K562 (cell line): ENCODE measurements at regions not wholly inside any gene's neighbourhood (a gene's known extent, or its start where the extent isn't known, plus 50 kb on each side); places are given as distances from the start of the nearest gene placed in this dataset.

Source experiments
- ATAC-seq: fragments of 200-7000 bp; cut with Tn5 transposase; 3 replicates; pipeline ENCODE4 v1.9.1; 2020; ENCODE audit warnings: moderate library complexity
- BruUV-seq: library from RNA; stranded (reverse); fragments of 400-500 nt; replicated peaks from 2 replicates; lab custom pipeline; 2021; lab: Mats Ljungman, UMichigan
- CTCF ChIA-PET: fragments of 300-600 bp; formaldehyde crosslinking; extraction: SDS; loops from one replicate; lab custom pipeline; 2021; ENCODE audit warnings: low intra/inter-chr PET ratio; lab: Yijun Ruan, JAX
- POLR2A ChIA-PET: fragments of 300-600, 350-650 bp; sonication (Branson Sonifier 250); formaldehyde crosslinking; extraction: SDS; loops from one replicate; lab custom pipeline; 2021; ENCODE audit warnings: antibody characterized with exemption, inconsistent platforms; lab: Yijun Ruan, JAX
- DNase-seq, 4 experiments: peaks; one replicate each; pipeline versions ENCODE4 v3.0.0 to v3.0.0-alpha.2; 2011 to 2018; ENCODE audit warnings: low spot score in 3 of 4, mixed read lengths in 3 of 4; ENCODE audit errors: extremely low read depth in 1 of 4
- FAIRE-seq: peaks from 2 replicates; lab custom pipeline; 2011; peaks lifted over from hg19 to GRCh38; lab: Jason Lieb, UNC
- H2AFZ ChIP-seq: 2 replicates; pipeline ENCODE4 v1.6.0; 2011; ENCODE audit warnings: low read depth, low read length, control low read depth, inconsistent platforms
- H3K27ac ChIP-seq: fragments of 200-600 bp; 3 replicates; pipeline ENCODE4 v1.8.0; 2011; ENCODE audit warnings: low read depth, mild to moderate bottlenecking, control low read depth, inconsistent platforms, low read length, moderate library complexity, mixed read lengths; ENCODE audit errors: extremely low read depth
- H3K27me3 ChIP-seq, 2 experiments: fragments of 300-600 bp in 1 of 2; 2 replicates in 1 of 2; 3 replicates in 1 of 2; pipeline versions ENCODE4 v1.6.0 to v1.8.0; 2011; ENCODE audit warnings: inconsistent platforms in 2 of 2, low read length in 2 of 2, mild to moderate bottlenecking in 1 of 2, mixed read lengths in 1 of 2, moderate library complexity in 1 of 2; ENCODE audit not compliant: control insufficient read depth in 2 of 2, insufficient read depth in 2 of 2
- H3K36me3 ChIP-seq: fragments of 300-600 bp; 3 replicates; pipeline ENCODE4 v1.8.0; 2011; ENCODE audit warnings: mild to moderate bottlenecking, low read length, inconsistent platforms; ENCODE audit not compliant: control insufficient read depth, insufficient read depth
- H3K4me1 ChIP-seq, 2 experiments: fragments of 200-600 bp in 1 of 2; replicated peaks in 1 of 2; 2 replicates in 1 of 2; 3 replicates in 1 of 2; pipeline versions ENCODE4 v1.5.1 to v1.8.0; 2011; ENCODE audit warnings: inconsistent platforms in 2 of 2, low read length in 2 of 2, mild to moderate bottlenecking in 1 of 2, mixed read lengths in 1 of 2, moderate library complexity in 1 of 2; ENCODE audit not compliant: control insufficient read depth in 2 of 2, insufficient read depth in 2 of 2
- H3K4me2 ChIP-seq: 2 replicates; pipeline ENCODE4 v1.6.1; 2011; ENCODE audit warnings: low read length, control low read depth, inconsistent platforms, mixed read lengths; ENCODE audit not compliant: insufficient read depth
- H3K4me3 ChIP-seq: fragments of 200-600 bp; sonication (generic), shearing (Covaris generic); 2 replicates; pipeline ENCODE4 v1.5.1; 2016; ENCODE audit warnings: control low read depth, inconsistent platforms
- H3K79me2 ChIP-seq: fragments of 200-600 bp; 3 replicates; pipeline ENCODE4 v1.8.0; 2011; ENCODE audit warnings: low read length, inconsistent platforms; ENCODE audit not compliant: control insufficient read depth, insufficient read depth
- H3K9ac ChIP-seq, 2 experiments: 2 replicates each; pipeline versions ENCODE4 v1.6.0 to v1.6.1; 2011; ENCODE audit warnings: low read depth in 2 of 2, low read length in 2 of 2, control low read depth in 1 of 2, inconsistent platforms in 1 of 2, mild to moderate bottlenecking in 1 of 2, mixed read lengths in 1 of 2; ENCODE audit not compliant: insufficient read depth in 1 of 2
- H3K9me1 ChIP-seq: one replicate; pipeline ENCODE4 v1.6.0; 2011; ENCODE audit warnings: inconsistent platforms, mild to moderate bottlenecking, low read length, moderate library complexity; ENCODE audit not compliant: control insufficient read depth, insufficient read depth
- H3K9me3 ChIP-seq: replicated peaks from 2 replicates; pipeline ENCODE4 v1.5.1; 2011; ENCODE audit warnings: low read depth, low read length, inconsistent platforms; ENCODE audit not compliant: control insufficient read depth, insufficient read depth
- H4K20me1 ChIP-seq: replicated peaks from 2 replicates; pipeline ENCODE4 v1.6.1; 2011; ENCODE audit warnings: low read length, inconsistent platforms, mixed read lengths; ENCODE audit not compliant: control insufficient read depth, insufficient read depth
- BRD4 ChIP-seq: fragments of 200-600 bp; sonication (generic); IDR thresholded peaks from 2 replicates; pipeline ENCODE4 v1.6.1; 2017; ENCODE audit warnings: inconsistent platforms
- BRD9 ChIP-seq: fragments of 450-650 bp; IDR thresholded peaks from 2 replicates; pipeline ENCODE4 v1.6.1; 2018; ENCODE audit warnings: low read depth; ENCODE audit not compliant: partially characterized antibody
- EP300 ChIP-seq: IDR thresholded peaks from 2 replicates; pipeline ENCODE4 v1.6.1; 2012; ENCODE audit warnings: low read length, improper control_type of control experiment
- HEY1 ChIP-seq: fragments of 250-450 bp; sonication (Bioruptor Pico); IDR thresholded peaks from 2 replicates; pipeline ENCODE4 v1.5.0; 2020; ENCODE audit warnings: mild to moderate bottlenecking, moderate library complexity, borderline replicate concordance
- IRF9 ChIP-seq: fragments of 450-650 bp; IDR thresholded peaks from 2 replicates; pipeline ENCODE4 v1.6.1; 2016; ENCODE audit warnings: missing biosample characterization, missing genetic modification characterization
- NFE2 ChIP-seq: IDR thresholded peaks from 2 replicates; pipeline ENCODE4 v1.6.1; 2014; ENCODE audit warnings: antibody characterized with exemption, low read depth
- NONO ChIP-seq, 2 experiments: fragments of 200-400 bp in 1 of 2; fragments of 450-650 bp in 1 of 2; formaldehyde crosslinking in 1 of 2; IDR thresholded peaks; 2 replicates each; pipeline ENCODE4 v1.6.1; 2017; ENCODE audit warnings: low read depth in 2 of 2, mild to moderate bottlenecking in 2 of 2, moderate library complexity in 2 of 2, low read length in 1 of 2
- PRPF4 ChIP-seq: fragments of 200-400 bp; formaldehyde crosslinking; IDR thresholded peaks from one replicate; pipeline ENCODE4 v1.6.1; 2017; ENCODE audit warnings: low read length, low read depth, mild to moderate bottlenecking; ENCODE audit not compliant: insufficient read depth, poor library complexity, severe bottlenecking
- RREB1 ChIP-seq: fragments of 250-450 bp; sonication (Bioruptor Pico); IDR thresholded peaks from 2 replicates; pipeline ENCODE4 v1.4.0; 2020
- TSC22D4 ChIP-seq: fragments of 450-650 bp; IDR thresholded peaks from 2 replicates; pipeline ENCODE4 v1.6.1; 2016; ENCODE audit warnings: missing genetic modification characterization, missing biosample characterization, control low read depth
- ZFP30 ChIP-seq: fragments of 250-450 bp; sonication (Bioruptor Pico); IDR thresholded peaks from 2 replicates; pipeline ENCODE4 v1.8.0; 2022; ENCODE audit warnings: moderate library complexity, mild to moderate bottlenecking, inconsistent platforms, borderline replicate concordance
- ZFX ChIP-seq: sonication (generic); formaldehyde crosslinking; IDR thresholded peaks from 2 replicates; pipeline ENCODE4 v1.8.0; 2022; ENCODE audit warnings: mild to moderate bottlenecking, missing genetic modification reagents, moderate library complexity
- WGBS: fragments of 100-300 bp; shearing (Covaris generic); methylation state at CpG from one replicate; pipeline ENCODE4 v1.1.6; 2016; ENCODE audit warnings: low coverage, mixed read lengths; ENCODE audit not compliant: insufficient coverage; ENCODE audit errors: missing lambda C conversion rate; 5-methylcytosine and 5-hydroxymethylcytosine counted together
- in situ Hi-C: fragments of 300-500 bp; cut with MboI; formaldehyde crosslinking; loops from 4 replicates; pipeline ENCODE4 v1.15.0; 2018; ENCODE audit warnings: inconsistent platforms, mixed read lengths
- intact Hi-C: fragments of 100-400 bp; cut with micrococcal nuclease; formaldehyde crosslinking; loops from 2 replicates; pipeline ENCODE4 v1.14.2; 2022
- TF ChIP-seq, protein P1 (sequence below): fragments of 450-650 bp; conservative IDR thresholded peaks from 2 replicates; pipeline ENCODE4 v1.6.1; 2016; ENCODE audit warnings: missing genetic modification characterization, low read depth, mild to moderate bottlenecking, control low read depth, missing compliant biosample characterization

- DNase-seq = no peak
- Histone ChIP-seq H3K4me2 (no peak overlapping the region), H3K27me3 (peaks cover 0 to 9% of the 10 kb centered on the region in 2 experiments; a peak in 1 of 5 replicates), H3K79me2 (no peaks in the 10 kb centered on the region), H3K36me3 (no peaks in the 10 kb centered on the region), H3K4me1 (no peaks in the 10 kb centered on the region), H3K4me3 (no peak overlapping the region), H2AFZ (no peak overlapping the region), H3K27ac (no peak overlapping the region), H3K9me3 (no peaks in the 10 kb centered on the region), H4K20me1 (no peaks in the 10 kb centered on the region), H3K9me1 (no peaks in the 10 kb centered on the region), H3K9ac (no peak overlapping the region)
- in situ Hi-C loops (no loop called here), intact Hi-C loops (no loop called here)
- CTCF ChIA-PET = no interaction called here
- ATAC-seq = no peak
- no TSS peak for BruUV-seq
- 0% methylated on average over 8 of the region's 8 CpGs for WGBS
- no peak for FAIRE-seq
- POLR2A ChIA-PET = no interaction called here
- TF ChIP-seq TSC22D4 (no peak), ZFX (no peak), IRF9 (tag) (no peak), HEY1 (CRISPR knock-in tag) (no peak), PRPF4 (no peak), BRD4 (no peak), NONO (IDR thresholded peaks at IDR 0.05; ENCODE audit: low read depth in 2 of 2, low read length in 1 of 2) (no peak), NFE2 (no peak), RREB1 (CRISPR knock-in tag) (no peak), EP300 (no peak), BRD9 (no peak), ZFP30 (no peak)
- TF ChIP-seq, protein P1, sequence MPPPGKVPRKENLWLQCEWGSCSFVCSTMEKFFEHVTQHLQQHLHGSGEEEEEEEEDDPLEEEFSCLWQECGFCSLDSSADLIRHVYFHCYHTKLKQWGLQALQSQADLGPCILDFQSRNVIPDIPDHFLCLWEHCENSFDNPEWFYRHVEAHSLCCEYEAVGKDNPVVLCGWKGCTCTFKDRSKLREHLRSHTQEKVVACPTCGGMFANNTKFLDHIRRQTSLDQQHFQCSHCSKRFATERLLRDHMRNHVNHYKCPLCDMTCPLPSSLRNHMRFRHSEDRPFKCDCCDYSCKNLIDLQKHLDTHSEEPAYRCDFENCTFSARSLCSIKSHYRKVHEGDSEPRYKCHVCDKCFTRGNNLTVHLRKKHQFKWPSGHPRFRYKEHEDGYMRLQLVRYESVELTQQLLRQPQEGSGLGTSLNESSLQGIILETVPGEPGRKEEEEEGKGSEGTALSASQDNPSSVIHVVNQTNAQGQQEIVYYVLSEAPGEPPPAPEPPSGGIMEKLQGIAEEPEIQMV (tag) = no peak
Measured at GRCh38 chr2:203610558-203610957, 75.5 kb upstream of the RAPH1 start.
